Neural progenitor cell (in vitro differentiated cells): ENCODE measurements at regions not wholly inside any gene's neighbourhood (a gene's known extent, or its start where the extent isn't known, plus 50 kb on each side); places are given as distances from the start of the nearest gene placed in this dataset.

Experiments used
- DNase-seq: peaks from one replicate; pipeline ENCODE4 v3.0.0-alpha.2; 2016; ENCODE audit warnings: low spot score
- H2AFZ ChIP-seq: fragments of 200-600 bp; sonication (generic); replicated peaks from 2 replicates; pipeline ENCODE4 v1.6.1; 2016; ENCODE audit warnings: antibody characterized with exemption
- H3F3A ChIP-seq: fragments of 200-600 bp; sonication (generic); 2 replicates; pipeline ENCODE4 v1.6.1; 2016; ENCODE audit warnings: antibody characterized with exemption, low read depth
- H3K27ac ChIP-seq: fragments of 200-600 bp; sonication (generic); 2 replicates; pipeline ENCODE4 v1.5.1; 2016; ENCODE audit warnings: mild to moderate bottlenecking
- H3K27me3 ChIP-seq: fragments of 200-600 bp; sonication (generic); 2 replicates; pipeline ENCODE4 v1.6.1; 2016; ENCODE audit warnings: mild to moderate bottlenecking, moderate library complexity
- H3K36me3 ChIP-seq: fragments of 200-600 bp; sonication (generic); 2 replicates; pipeline ENCODE4 v1.5.1; 2016
- H3K4me1 ChIP-seq: fragments of 200-600 bp; sonication (generic); 2 replicates; pipeline ENCODE4 v1.6.1; 2016; ENCODE audit warnings: mixed run types
- H3K4me2 ChIP-seq: fragments of 200-600 bp; sonication (generic); 2 replicates; pipeline ENCODE4 v1.6.1; 2016
- H3K4me3 ChIP-seq: fragments of 200-600 bp; sonication (generic); 2 replicates; pipeline ENCODE4 v1.5.1; 2016
- H3K79me2 ChIP-seq: fragments of 200-600 bp; sonication (generic); 2 replicates; pipeline ENCODE4 v1.6.1; 2016; ENCODE audit warnings: low read depth
- H3K9ac ChIP-seq: fragments of 200-600 bp; sonication (generic); 2 replicates; pipeline ENCODE4 v1.6.1; 2016
- H3K9me3 ChIP-seq: fragments of 200-600 bp; sonication (generic); 2 replicates; pipeline ENCODE4 v1.5.1; 2016; ENCODE audit warnings: low read depth
- H4K20me1 ChIP-seq: fragments of 200-600 bp; sonication (generic); 2 replicates; pipeline ENCODE4 v1.6.1; 2016; ENCODE audit warnings: low read depth
- H3K27ac Mint-ChIP-seq: 3 replicates; pipeline ENCODE4 v1.8.0; 2021; ENCODE audit warnings: mixed read lengths
- H3K27me3 Mint-ChIP-seq: 2 replicates; pipeline ENCODE4 v1.8.0; 2022; ENCODE audit warnings: low read depth, mild to moderate bottlenecking, inconsistent platforms, moderate library complexity, mixed read lengths; ENCODE audit not compliant: insufficient read depth
- H3K36me3 Mint-ChIP-seq: 3 replicates; pipeline ENCODE4 v1.8.0; 2021; ENCODE audit warnings: mixed read lengths
- H3K4me1 Mint-ChIP-seq: 3 replicates; pipeline ENCODE4 v1.8.0; 2021; ENCODE audit warnings: mixed read lengths
- H3K4me3 Mint-ChIP-seq: 3 replicates; pipeline ENCODE4 v1.8.0; 2021; ENCODE audit warnings: mild to moderate bottlenecking, moderate library complexity, mixed read lengths
- H3K9me3 Mint-ChIP-seq: 3 replicates; pipeline ENCODE4 v1.8.0; 2020; ENCODE audit warnings: mixed read lengths
- EZH2 ChIP-seq: fragments of 200-600 bp; sonication (generic); IDR thresholded peaks from 2 replicates; pipeline ENCODE4 v1.6.1; 2017; ENCODE audit warnings: antibody characterized with exemption, mild to moderate bottlenecking, moderate library complexity
- EZH2phosphoT487 ChIP-seq: fragments of 200-600 bp; sonication (generic); IDR thresholded peaks from 2 replicates; pipeline ENCODE4 v1.6.1; 2017; ENCODE audit warnings: antibody characterized with exemption
- TF ChIP-seq, protein P1 (sequence below): fragments of 200-600 bp; sonication (generic); IDR thresholded peaks from 2 replicates; pipeline ENCODE4 v1.5.1; 2017; ENCODE audit warnings: antibody characterized with exemption, mild to moderate bottlenecking

GRCh38 chr11:27807596-27807995 is 107.3 kb upstream of the BDNF start:
- DNase-seq, result no peak
- Mint-ChIP-seq H3K27ac (no peak overlapping the region), H3K4me1 (no peaks in the 10 kb centered on the region), H3K9me3 (no peaks in the 10 kb centered on the region), H3K27me3 (no peaks in the 10 kb centered on the region), H3K36me3 (no peaks in the 10 kb centered on the region), H3K4me3 (no peak overlapping the region)
- TF ChIP-seq EZH2phosphoT487 (no peak), EZH2 (no peak)
- TF ChIP-seq, protein P1, sequence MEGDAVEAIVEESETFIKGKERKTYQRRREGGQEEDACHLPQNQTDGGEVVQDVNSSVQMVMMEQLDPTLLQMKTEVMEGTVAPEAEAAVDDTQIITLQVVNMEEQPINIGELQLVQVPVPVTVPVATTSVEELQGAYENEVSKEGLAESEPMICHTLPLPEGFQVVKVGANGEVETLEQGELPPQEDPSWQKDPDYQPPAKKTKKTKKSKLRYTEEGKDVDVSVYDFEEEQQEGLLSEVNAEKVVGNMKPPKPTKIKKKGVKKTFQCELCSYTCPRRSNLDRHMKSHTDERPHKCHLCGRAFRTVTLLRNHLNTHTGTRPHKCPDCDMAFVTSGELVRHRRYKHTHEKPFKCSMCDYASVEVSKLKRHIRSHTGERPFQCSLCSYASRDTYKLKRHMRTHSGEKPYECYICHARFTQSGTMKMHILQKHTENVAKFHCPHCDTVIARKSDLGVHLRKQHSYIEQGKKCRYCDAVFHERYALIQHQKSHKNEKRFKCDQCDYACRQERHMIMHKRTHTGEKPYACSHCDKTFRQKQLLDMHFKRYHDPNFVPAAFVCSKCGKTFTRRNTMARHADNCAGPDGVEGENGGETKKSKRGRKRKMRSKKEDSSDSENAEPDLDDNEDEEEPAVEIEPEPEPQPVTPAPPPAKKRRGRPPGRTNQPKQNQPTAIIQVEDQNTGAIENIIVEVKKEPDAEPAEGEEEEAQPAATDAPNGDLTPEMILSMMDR, result no peak
- no peak overlapping the region for H2AFZ ChIP-seq
- H3K27ac ChIP-seq, result no peak overlapping the region
- H3K36me3 ChIP-seq, result no peaks in the 10 kb centered on the region
- peaks cover 14% of the 10 kb centered on the region for H3K4me1 ChIP-seq
- no peaks in the 10 kb centered on the region for H3K79me2 ChIP-seq
- no peaks in the 10 kb centered on the region for H3K9me3 ChIP-seq
- no peak overlapping the region for H3K9ac ChIP-seq
- no peaks in the 10 kb centered on the region for H3K27me3 ChIP-seq
- no peak overlapping the region for H3K4me3 ChIP-seq
- no peaks in the 10 kb centered on the region for H4K20me1 ChIP-seq
- peaks cover 12% of the 10 kb centered on the region for H3F3A ChIP-seq
- no peak overlapping the region for H3K4me2 ChIP-seq

DNA sequence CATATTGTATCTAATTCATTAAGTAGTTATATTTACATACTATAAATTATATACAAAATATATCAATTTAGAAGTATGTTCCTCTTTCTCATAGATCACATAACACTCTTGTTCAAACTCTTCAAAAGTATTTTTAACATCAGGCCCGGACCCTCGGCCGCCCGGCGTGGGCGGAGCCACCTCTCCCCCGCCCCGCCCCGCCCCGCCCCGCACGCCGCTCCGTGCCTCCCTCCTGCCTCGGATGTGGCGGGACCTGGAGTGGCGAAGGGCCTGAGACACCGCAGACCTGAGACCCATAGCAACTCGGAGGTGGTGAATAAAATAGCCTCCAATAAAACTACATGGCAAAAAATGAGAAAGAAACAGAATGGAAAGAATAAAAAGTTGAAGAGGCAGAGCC is 105.9 kb upstream of the BDNF start:
- H3K27me3 ChIP-seq, result no peaks in the 10 kb centered on the region

GRCh38 chr11:27795955-27796861 is 96.0 kb upstream of the BDNF start:
- DNase-seq, result peak; percentile 87
- H3F3A ChIP-seq, result peaks cover 25% of the 10 kb centered on the region
- TF ChIP-seq EZH2 (no peak), EZH2phosphoT487 (peak; percentile 99)
- TF ChIP-seq, protein P1, result no peak
- peaks cover 35% of the 10 kb centered on the region for H3K27me3 ChIP-seq
- H3K27me3 Mint-ChIP-seq, result peaks cover 3% of the 10 kb centered on the region
- no peak overlapping the region for H3K9ac ChIP-seq
- H3K4me2 ChIP-seq, result peak overlapping the region; percentile 65
- H4K20me1 ChIP-seq, result no peaks in the 10 kb centered on the region
- H3K4me1 Mint-ChIP-seq, result peaks cover 7% of the 10 kb centered on the region
- H3K4me3 Mint-ChIP-seq, result no peak overlapping the region
- H3K9me3 Mint-ChIP-seq, result no peaks in the 10 kb centered on the region
- peaks cover 19% of the 10 kb centered on the region for H3K4me1 ChIP-seq
- H2AFZ ChIP-seq, result no peak overlapping the region
- H3K27ac ChIP-seq, result peak overlapping the region; percentile 7
- H3K79me2 ChIP-seq, result no peaks in the 10 kb centered on the region
- peak overlapping the region; percentile 5 for H3K4me3 ChIP-seq
- H3K36me3 Mint-ChIP-seq, result no peaks in the 10 kb centered on the region
- no peak overlapping the region for H3K27ac Mint-ChIP-seq
- no peaks in the 10 kb centered on the region for H3K36me3 ChIP-seq
- H3K9me3 ChIP-seq, result no peaks in the 10 kb centered on the region

More for the DNA sequence above, 105.9 kb upstream of the BDNF start:
- Histone ChIP-seq H3K36me3 (no peaks in the 10 kb centered on the region), H3K4me2 (no peak overlapping the region), H3K4me1 (peaks cover 14% of the 10 kb centered on the region), H3K27ac (no peak overlapping the region), H4K20me1 (no peaks in the 10 kb centered on the region), H3F3A (peaks cover 12% of the 10 kb centered on the region), H3K9ac (no peak overlapping the region), H2AFZ (no peak overlapping the region), H3K4me3 (no peak overlapping the region), H3K79me2 (no peaks in the 10 kb centered on the region), H3K9me3 (no peaks in the 10 kb centered on the region)
- Mint-ChIP-seq H3K36me3 (no peaks in the 10 kb centered on the region), H3K9me3 (no peaks in the 10 kb centered on the region), H3K27me3 (no peaks in the 10 kb centered on the region), H3K27ac (no peak overlapping the region), H3K4me1 (no peaks in the 10 kb centered on the region), H3K4me3 (no peak overlapping the region)
- DNase-seq, result peak; percentile 26
- TF ChIP-seq EZH2phosphoT487 (no peak), EZH2 (no peak)
- TF ChIP-seq, protein P1, result no peak
